ENCODE measurements at regions not wholly inside any gene's neighbourhood (a gene's known extent, or its start where the extent isn't known, plus 50 kb on each side); places are given as distances from the start of the nearest gene placed in this dataset.

DNA sequence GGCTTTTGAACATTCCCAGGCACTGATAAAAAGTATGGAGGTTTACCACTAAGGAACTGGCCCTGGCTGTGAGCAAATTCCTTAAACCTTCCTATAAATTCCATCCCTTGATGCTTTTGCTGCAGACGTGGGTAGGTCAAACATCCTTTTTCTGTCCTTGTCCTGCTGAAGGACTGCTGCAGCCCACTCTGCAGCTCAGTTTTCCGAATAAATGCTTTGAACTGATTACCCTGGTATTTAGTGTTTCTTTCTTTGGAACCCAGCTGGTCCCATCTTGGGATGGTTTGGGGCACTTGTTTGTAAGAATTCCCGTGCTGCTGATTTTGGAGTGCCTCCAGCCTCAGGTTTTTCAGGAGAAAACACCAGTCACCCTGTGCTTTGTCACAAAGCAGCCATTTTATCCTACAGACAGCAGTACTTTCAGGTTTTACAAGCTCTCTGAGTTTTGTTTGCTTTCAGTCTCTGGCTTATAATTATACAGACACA is 815.9 kb downstream of the VGLL3 start:
- Histone ChIP-seq H4K20me1 (no peaks in the 10 kb centered on the region), H3K4me2 (no peak overlapping the region), H3K4me1 (no peaks in the 10 kb centered on the region), H3K4me3 (no peak overlapping the region), H3K27ac (no peak overlapping the region), H3K27me3 (no peaks in the 10 kb centered on the region), H3K9me3 (no peaks in the 10 kb centered on the region), H3K36me3 (no peaks in the 10 kb centered on the region), H3K9ac (no peak overlapping the region)
- TF ChIP-seq Cebpa-rat (IDR thresholded peaks at IDR 0.05) = no peak

DNA sequence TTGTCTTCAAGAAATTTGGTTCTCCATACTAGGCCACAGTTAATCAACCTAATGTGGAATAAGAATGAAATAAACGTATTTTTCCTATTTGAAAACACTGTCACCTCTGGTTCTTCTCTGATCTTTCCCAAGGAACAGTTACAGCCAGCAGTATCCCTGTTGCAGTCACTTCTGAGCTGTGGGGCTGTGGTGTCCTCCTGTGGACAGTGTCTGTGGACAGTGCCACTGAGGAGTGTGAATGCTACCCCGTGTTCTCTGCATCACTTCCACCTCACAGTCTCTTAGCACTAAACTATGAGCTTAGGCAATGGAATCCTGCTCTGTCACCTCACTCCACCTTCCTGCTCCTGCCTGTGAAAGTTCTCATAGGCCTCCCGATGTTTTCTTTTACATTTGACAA is 817.5 kb downstream of the VGLL3 start:
- H4K20me1 ChIP-seq = no peaks in the 10 kb centered on the region
- no peak for TF ChIP-seq Cebpa-rat (IDR thresholded peaks at IDR 0.05)
- H3K4me1 ChIP-seq = no peaks in the 10 kb centered on the region
- no peaks in the 10 kb centered on the region for H3K9me3 ChIP-seq
- no peak overlapping the region for H3K4me3 ChIP-seq
- H3K27ac ChIP-seq = no peak overlapping the region
- H3K9ac ChIP-seq = no peak overlapping the region
- H3K27me3 ChIP-seq = no peaks in the 10 kb centered on the region
- no peaks in the 10 kb centered on the region for H3K36me3 ChIP-seq
- no peak overlapping the region for H3K4me2 ChIP-seq

- H4K20me1 ChIP-seq = no peaks in the 10 kb centered on the region
- no peak overlapping the region for H3K9ac ChIP-seq
- H3K4me1 ChIP-seq = no peaks in the 10 kb centered on the region
- no peaks in the 10 kb centered on the region for H3K9me3 ChIP-seq
- H3K4me2 ChIP-seq = no peak overlapping the region
- no peak overlapping the region for H3K27ac ChIP-seq
- no peaks in the 10 kb centered on the region for H3K27me3 ChIP-seq
- no peak overlapping the region for H3K4me3 ChIP-seq
- no peaks in the 10 kb centered on the region for H3K36me3 ChIP-seq
- TF ChIP-seq Cebpa-rat (IDR thresholded peaks at IDR 0.05) = no peak
Observed at GRCh38 chr3:86168512-86168911, 822.4 kb downstream of the VGLL3 start.

- Histone ChIP-seq H3K4me2 (no peak overlapping the region), H3K9ac (no peak overlapping the region), H3K27ac (no peak overlapping the region), H3K4me1 (no peaks in the 10 kb centered on the region), H3K27me3 (no peaks in the 10 kb centered on the region), H4K20me1 (no peaks in the 10 kb centered on the region), H3K36me3 (no peaks in the 10 kb centered on the region), H3K4me3 (no peak overlapping the region), H3K9me3 (no peaks in the 10 kb centered on the region)
- no peak for TF ChIP-seq Cebpa-rat (IDR thresholded peaks at IDR 0.05)
Observed at GRCh38 chr3:86162521-86162920, 828.4 kb downstream of the VGLL3 start.

GRCh38 chr3:86161493-86161892 is 829.5 kb downstream of the VGLL3 start:
- no peak for TF ChIP-seq Cebpa-rat (IDR thresholded peaks at IDR 0.05)
- Histone ChIP-seq H4K20me1 (no peaks in the 10 kb centered on the region), H3K9ac (no peak overlapping the region), H3K9me3 (no peaks in the 10 kb centered on the region), H3K27ac (no peak overlapping the region), H3K27me3 (no peaks in the 10 kb centered on the region), H3K4me3 (no peak overlapping the region), H3K4me1 (no peaks in the 10 kb centered on the region), H3K36me3 (no peaks in the 10 kb centered on the region), H3K4me2 (no peak overlapping the region)

- Histone ChIP-seq H3K27ac (no peak overlapping the region), H3K9ac (no peak overlapping the region), H3K4me2 (no peak overlapping the region), H3K4me1 (no peaks in the 10 kb centered on the region), H3K4me3 (no peak overlapping the region), H3K36me3 (no peaks in the 10 kb centered on the region), H4K20me1 (no peaks in the 10 kb centered on the region), H3K9me3 (no peaks in the 10 kb centered on the region), H3K27me3 (no peaks in the 10 kb centered on the region)
- no peak for TF ChIP-seq Cebpa-rat (IDR thresholded peaks at IDR 0.05)
Observed at GRCh38 chr3:86152620-86153019, 838.3 kb downstream of the VGLL3 start.

DNA sequence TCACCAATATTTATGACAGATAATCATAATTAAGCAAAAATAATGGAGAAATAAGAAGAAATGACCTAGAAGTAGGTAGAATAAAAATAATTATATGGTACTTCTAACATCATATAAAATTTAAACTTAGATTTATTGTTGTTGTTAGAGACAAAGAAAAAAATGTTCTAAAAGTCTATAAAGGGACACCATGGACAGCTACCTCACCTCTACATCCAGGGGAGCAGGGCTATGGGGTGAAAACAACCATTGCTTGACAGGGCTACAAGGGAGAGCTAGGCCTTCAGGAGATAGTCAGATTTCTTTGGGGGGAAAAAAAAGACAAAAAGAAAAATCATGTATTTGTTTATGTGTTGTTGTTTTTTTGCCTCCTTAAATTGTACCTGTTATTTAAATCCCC is 841.9 kb downstream of the VGLL3 start:
- no peak overlapping the region for H3K27ac ChIP-seq
- no peaks in the 10 kb centered on the region for H3K27me3 ChIP-seq
- H3K36me3 ChIP-seq = no peaks in the 10 kb centered on the region

GRCh38 chr3:86147119-86147518 is 843.8 kb downstream of the VGLL3 start:
- no peaks in the 10 kb centered on the region for H3K9me3 ChIP-seq
- no peak overlapping the region for H3K27ac ChIP-seq
- no peak overlapping the region for H3K9ac ChIP-seq
- H3K4me3 ChIP-seq = no peak overlapping the region
- no peak for TF ChIP-seq Cebpa-rat (IDR thresholded peaks at IDR 0.05)
- no peaks in the 10 kb centered on the region for H3K27me3 ChIP-seq
- no peak overlapping the region for H3K4me2 ChIP-seq
- H3K4me1 ChIP-seq = no peaks in the 10 kb centered on the region
- no peaks in the 10 kb centered on the region for H3K36me3 ChIP-seq
- no peaks in the 10 kb centered on the region for H4K20me1 ChIP-seq

More for the DNA sequence above, 841.9 kb downstream of the VGLL3 start:
- no peak for TF ChIP-seq Cebpa-rat (IDR thresholded peaks at IDR 0.05)
- Histone ChIP-seq H3K4me1 (no peaks in the 10 kb centered on the region), H3K4me2 (no peak overlapping the region), H3K4me3 (no peak overlapping the region), H3K9ac (no peak overlapping the region), H4K20me1 (no peaks in the 10 kb centered on the region), H3K9me3 (no peaks in the 10 kb centered on the region)

DNA sequence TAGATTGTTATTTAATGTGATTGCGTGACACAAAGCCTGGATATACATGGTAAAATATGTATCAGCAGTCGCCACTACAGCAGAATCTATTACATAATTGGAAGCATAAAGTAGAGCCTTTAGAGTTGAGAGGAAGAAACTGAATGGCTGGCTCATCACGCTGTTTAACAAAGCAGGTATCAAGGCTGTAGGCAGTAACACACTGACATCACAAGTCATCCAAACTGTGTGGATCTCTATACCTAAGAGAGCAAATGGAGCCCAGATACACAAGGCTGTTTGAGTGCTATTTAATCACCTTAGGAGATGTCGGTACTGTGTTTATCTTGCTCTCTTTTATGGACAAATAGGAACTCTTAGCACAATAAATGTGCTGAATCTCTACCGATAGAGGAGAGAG is 864.4 kb downstream of the VGLL3 start:
- H3K4me2 ChIP-seq = no peak overlapping the region
- H3K9ac ChIP-seq = no peak overlapping the region
- no peaks in the 10 kb centered on the region for H4K20me1 ChIP-seq
- no peaks in the 10 kb centered on the region for H3K36me3 ChIP-seq
- no peaks in the 10 kb centered on the region for H3K4me1 ChIP-seq
- peaks cover 7% of the 10 kb centered on the region; the same call in 1 of the 2 replicates for H3K9me3 ChIP-seq
- no peak overlapping the region for H3K4me3 ChIP-seq
- no peaks in the 10 kb centered on the region for H3K27me3 ChIP-seq
- no peak for TF ChIP-seq Cebpa-rat (IDR thresholded peaks at IDR 0.05)
- no peak overlapping the region for H3K27ac ChIP-seq
